IMR-90 (cell line): ENCODE measurements at regions not wholly inside any gene's neighbourhood (a gene's known extent, or its start where the extent isn't known, plus 50 kb on each side); places are given as distances from the start of the nearest gene placed in this dataset.

Experiments
- ATAC-seq: fragments of 200-7000 bp; cut with Tn5 transposase; 2 replicates; pipeline ENCODE4 v1.9.1; 2020; ENCODE audit warnings: low read depth, mild to moderate bottlenecking, moderate library complexity
- BruUV-seq: library from RNA; stranded (reverse); fragments of 400-500 nt; replicated peaks from 2 replicates; lab custom pipeline; 2021; lab: Mats Ljungman, UMichigan
- CTCF ChIA-PET: fragments of 300-600 bp; formaldehyde crosslinking; extraction: SDS; loops from one replicate; lab custom pipeline; 2021; ENCODE audit warnings: antibody characterized with exemption; lab: Yijun Ruan, JAX
- POLR2A ChIA-PET: fragments of 300-600 bp; sonication (Branson Sonifier 250); formaldehyde crosslinking; loops from one replicate; lab custom pipeline; 2022; ENCODE audit warnings: antibody characterized with exemption; ENCODE audit not compliant: unreplicated experiment; lab: Charles Lee
- DNase-seq: peaks from one replicate; pipeline ENCODE4 v3.0.0; 2013
- H2AFZ ChIP-seq: replicated peaks from 2 replicates; pipeline ENCODE3; 2013; ENCODE audit warnings: low read length, mild to moderate bottlenecking; ENCODE audit not compliant: poor library complexity
- H2AK5ac ChIP-seq: 2 replicates; pipeline ENCODE4 v1.6.1; 2013; ENCODE audit warnings: low read depth, low read length, inconsistent platforms
- H2AK9ac ChIP-seq: replicated peaks from 2 replicates; pipeline ENCODE3; 2013; ENCODE audit warnings: mild to moderate bottlenecking, low read depth, low read length, moderate library complexity; ENCODE audit not compliant: poor library complexity
- H2BK120ac ChIP-seq: 2 replicates; pipeline ENCODE4 v1.6.1; 2013; ENCODE audit warnings: low read depth, low read length, inconsistent platforms
- H2BK15ac ChIP-seq: 3 replicates; pipeline ENCODE4 v1.6.1; 2013; ENCODE audit warnings: low read depth, low read length, inconsistent platforms
- H2BK20ac ChIP-seq: 2 replicates; pipeline ENCODE4 v1.6.1; 2013; ENCODE audit warnings: low read depth, mild to moderate bottlenecking, inconsistent platforms, low read length, moderate library complexity
- H2BK5ac ChIP-seq: 2 replicates; pipeline ENCODE4 v1.6.1; 2013; ENCODE audit warnings: mild to moderate bottlenecking, low read depth, low read length, inconsistent platforms; ENCODE audit not compliant: poor library complexity, severe bottlenecking
- H3K14ac ChIP-seq: replicated peaks from 2 replicates; pipeline ENCODE4 v1.6.1; 2013; ENCODE audit warnings: low read depth, low read length, inconsistent platforms
- H3K18ac ChIP-seq: 2 replicates; pipeline ENCODE4 v1.6.1; 2013; ENCODE audit warnings: low read depth, low read length, control low read depth
- H3K23ac ChIP-seq: 2 replicates; pipeline ENCODE4 v1.6.1; 2013; ENCODE audit warnings: low read depth, low read length, inconsistent platforms
- H3K27ac ChIP-seq: 2 replicates; pipeline ENCODE4 v1.5.1; 2013; ENCODE audit warnings: mild to moderate bottlenecking, control low read depth, low read length; ENCODE audit not compliant: insufficient read depth
- H3K27me3 ChIP-seq: 2 replicates; pipeline ENCODE4 v1.6.1; 2013; ENCODE audit warnings: low read length; ENCODE audit not compliant: control insufficient read depth, insufficient read depth
- H3K36me3 ChIP-seq: 2 replicates; pipeline ENCODE4 v1.6.1; 2013; ENCODE audit warnings: low read length, mixed read lengths; ENCODE audit not compliant: control insufficient read depth, insufficient read depth
- H3K4ac ChIP-seq: 2 replicates; pipeline ENCODE4 v1.6.1; 2013; ENCODE audit warnings: low read depth, low read length, inconsistent platforms
- H3K4me1 ChIP-seq: 2 replicates; pipeline ENCODE4 v1.6.1; 2013; ENCODE audit warnings: low read length, mixed read lengths; ENCODE audit not compliant: control insufficient read depth, insufficient read depth
- H3K4me2 ChIP-seq: 2 replicates; pipeline ENCODE4 v1.6.1; 2013; ENCODE audit warnings: low read depth, mild to moderate bottlenecking, control low read depth, low read length, moderate library complexity
- H3K4me3 ChIP-seq: 2 replicates; pipeline ENCODE4 v1.5.1; 2013; ENCODE audit warnings: low read depth, mild to moderate bottlenecking, control low read depth, low read length, moderate library complexity; ENCODE audit not compliant: insufficient read depth
- H3K56ac ChIP-seq: 2 replicates; pipeline ENCODE4 v1.6.1; 2013; ENCODE audit warnings: low read length, inconsistent platforms; ENCODE audit not compliant: insufficient read depth; ENCODE audit errors: extremely low read depth
- H3K79me1 ChIP-seq, 2 experiments: 2 replicates each; pipeline ENCODE4 v1.6.1; 2013; ENCODE audit warnings: low read length in 2 of 2, inconsistent platforms in 1 of 2, low read depth in 1 of 2
- H3K9ac ChIP-seq: 2 replicates; pipeline ENCODE4 v1.6.1; 2013; ENCODE audit warnings: low read depth, low read length, control low read depth
- H3K9me1 ChIP-seq: 2 replicates; pipeline ENCODE4 v1.6.1; 2013; ENCODE audit warnings: low read length, inconsistent platforms; ENCODE audit not compliant: insufficient read depth
- H3K9me3 ChIP-seq: 2 replicates; pipeline ENCODE4 v1.6.1; 2013; ENCODE audit warnings: low read length; ENCODE audit not compliant: control insufficient read depth, insufficient read depth
- H4K20me1 ChIP-seq: 2 replicates; pipeline ENCODE4 v1.6.1; 2013; ENCODE audit warnings: low read length, inconsistent platforms; ENCODE audit not compliant: insufficient read depth
- H4K5ac ChIP-seq: 2 replicates; pipeline ENCODE4 v1.6.1; 2013; ENCODE audit warnings: mild to moderate bottlenecking, low read depth, low read length, control low read depth
- H4K8ac ChIP-seq, 2 experiments: 2 replicates each; pipeline ENCODE4 v1.6.1; 2013; ENCODE audit warnings: low read depth in 2 of 2, low read length in 2 of 2, control low read depth in 1 of 2, inconsistent platforms in 1 of 2
- H4K91ac ChIP-seq: 2 replicates; pipeline ENCODE4 v1.6.1; 2013; ENCODE audit warnings: low read depth, low read length, inconsistent platforms; ENCODE audit not compliant: insufficient read depth
- BHLHE40 ChIP-seq: fragments of 150-350 bp; IDR thresholded peaks from 2 replicates; pipeline ENCODE4 v1.6.1; 2016; ENCODE audit warnings: mild to moderate bottlenecking, low read depth, low read length
- CEBPB ChIP-seq: IDR thresholded peaks from 2 replicates; pipeline ENCODE4 v1.6.1; 2012; ENCODE audit warnings: low read depth, low read length, improper control_type of control experiment
- CHD1 ChIP-seq: IDR thresholded peaks from 2 replicates; pipeline ENCODE4 v1.6.1; 2012; ENCODE audit warnings: low read depth, low read length, improper control_type of control experiment
- CTCF ChIP-seq: conservative IDR thresholded peaks from 2 replicates; pipeline ENCODE4 v1.5.1; 2012; ENCODE audit warnings: mild to moderate bottlenecking, low read depth, low read length, improper control_type of control experiment
- FOS ChIP-seq: fragments of 150-350 bp; IDR thresholded peaks from 2 replicates; pipeline ENCODE4 v1.6.1; 2016; ENCODE audit warnings: low read depth, low read length
- MAFK ChIP-seq: IDR thresholded peaks from 2 replicates; pipeline ENCODE4 v1.6.1; 2012; ENCODE audit warnings: low read depth, low read length, improper control_type of control experiment
- MAZ ChIP-seq: IDR thresholded peaks from 2 replicates; pipeline ENCODE4 v1.6.1; 2012; ENCODE audit warnings: low read depth, mild to moderate bottlenecking, low read length, improper control_type of control experiment, moderate library complexity, borderline replicate concordance
- MXI1 ChIP-seq: IDR thresholded peaks from 2 replicates; pipeline ENCODE4 v1.6.1; 2012; ENCODE audit warnings: low read depth, mild to moderate bottlenecking, low read length, moderate library complexity, borderline replicate concordance
- NFE2L2 ChIP-seq: fragments of 150-350 bp; IDR thresholded peaks from 2 replicates; pipeline ENCODE4 v1.6.1; 2016; ENCODE audit warnings: low read depth, mild to moderate bottlenecking, low read length
- POLR2A ChIP-seq: IDR thresholded peaks from 2 replicates; pipeline ENCODE4 v1.6.1; 2012; ENCODE audit warnings: mild to moderate bottlenecking, low read depth, low read length
- RAD21 ChIP-seq: IDR thresholded peaks from 2 replicates; pipeline ENCODE4 v1.6.1; 2012; ENCODE audit warnings: low read length, improper control_type of control experiment
- RCOR1 ChIP-seq: IDR thresholded peaks from 2 replicates; pipeline ENCODE4 v1.6.1; 2012; ENCODE audit warnings: mild to moderate bottlenecking, low read length, improper control_type of control experiment; ENCODE audit not compliant: insufficient replicate concordance
- RFX5 ChIP-seq: IDR thresholded peaks from 2 replicates; pipeline ENCODE4 v1.8.0; 2012; ENCODE audit warnings: low read depth, mild to moderate bottlenecking, low read length, moderate library complexity
- SMC3 ChIP-seq: fragments of 150-350 bp; IDR thresholded peaks from 2 replicates; pipeline ENCODE4 v1.6.1; 2016; ENCODE audit warnings: low read depth, mild to moderate bottlenecking, antibody characterized with exemption, low read length, moderate library complexity
- WGBS, 2 experiments: methylation state at CpG; one replicate each; pipeline versions ENCODE4 v1.1.5 to v1.1.7; 2013; ENCODE audit warnings: missing lambda C conversion rate in 2 of 2; ENCODE audit not compliant: insufficient read length in 1 of 2; ENCODE audit errors: extremely low coverage in 2 of 2; 5-methylcytosine and 5-hydroxymethylcytosine counted together
- dilution Hi-C: fragments of 300-500 bp; cut with HindIII; formaldehyde crosslinking; loops from one replicate; pipeline ENCODE4 v1.14.3; 2018; ENCODE audit warnings: low sequenced_read_pairs; ENCODE audit not compliant: unreplicated experiment
- in situ Hi-C: fragments of 300-500 bp; cut with MboI; formaldehyde crosslinking; loops from 3 replicates; pipeline ENCODE4 v1.14.3; 2019; ENCODE audit warnings: low sequenced_read_pairs, inconsistent platforms, mixed read lengths
- intact Hi-C: fragments of 100-400 bp; cut with micrococcal nuclease; formaldehyde crosslinking; loops from 2 replicates; pipeline ENCODE4 v1.10.0; 2022
- TF ChIP-seq, protein P1 (sequence below): fragments of 150-350 bp; IDR thresholded peaks from 2 replicates; pipeline ENCODE4 v1.6.1; 2017; ENCODE audit warnings: mild to moderate bottlenecking, antibody characterized with exemption, low read length, low read depth
- TF ChIP-seq, protein P2 (sequence below): fragments of 150-350 bp; IDR thresholded peaks from 2 replicates; pipeline ENCODE4 v1.6.1; 2016; ENCODE audit warnings: low read depth, mild to moderate bottlenecking, low read length, moderate library complexity, borderline replicate concordance

GRCh38 chr5:141733198-141733597 lies 51.2 kb upstream of the ARAP3 start:
- intact Hi-C loops = no loop called here
- H3K18ac ChIP-seq = no peak overlapping the region
- CTCF ChIA-PET = no interaction called here

More at GRCh38 chr5:141733198-141733597, 51.2 kb upstream of the ARAP3 start:
- no peak overlapping the region for H3K4me2 ChIP-seq
- no peak overlapping the region for H2BK120ac ChIP-seq
- dilution Hi-C loops = no loop called here
- no peaks in the 10 kb centered on the region for H3K9me1 ChIP-seq
- H3K9ac ChIP-seq = no peak overlapping the region
- H3K23ac ChIP-seq = no peak overlapping the region
- DNase-seq (no peak), ATAC-seq (no peak)
- H2AK5ac ChIP-seq = no peak overlapping the region
- no peak overlapping the region for H2BK15ac ChIP-seq
- POLR2A ChIA-PET = no interaction called here
- no TSS peak for BruUV-seq
- H2BK20ac ChIP-seq = no peak overlapping the region
- H3K14ac ChIP-seq = no peak overlapping the region
- no peaks in the 10 kb centered on the region for H3K4me1 ChIP-seq
- H3K27me3 ChIP-seq = peaks cover 36% of the 10 kb centered on the region
- H3K27ac ChIP-seq = no peak overlapping the region
- no peak overlapping the region for H3K56ac ChIP-seq
- H4K5ac ChIP-seq = no peak overlapping the region
- H3K9me3 ChIP-seq = no peaks in the 10 kb centered on the region
- H2BK5ac ChIP-seq = no peak overlapping the region
- H3K36me3 ChIP-seq = no peaks in the 10 kb centered on the region
- no peaks in the 10 kb centered on the region for H4K20me1 ChIP-seq
- H3K4me3 ChIP-seq = no peak overlapping the region
- TF ChIP-seq, protein P1, sequence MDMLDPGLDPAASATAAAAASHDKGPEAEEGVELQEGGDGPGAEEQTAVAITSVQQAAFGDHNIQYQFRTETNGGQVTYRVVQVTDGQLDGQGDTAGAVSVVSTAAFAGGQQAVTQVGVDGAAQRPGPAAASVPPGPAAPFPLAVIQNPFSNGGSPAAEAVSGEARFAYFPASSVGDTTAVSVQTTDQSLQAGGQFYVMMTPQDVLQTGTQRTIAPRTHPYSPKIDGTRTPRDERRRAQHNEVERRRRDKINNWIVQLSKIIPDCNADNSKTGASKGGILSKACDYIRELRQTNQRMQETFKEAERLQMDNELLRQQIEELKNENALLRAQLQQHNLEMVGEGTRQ = no peak
- no peak for TF ChIP-seq SMC3
- no peak for TF ChIP-seq CTCF
- TF ChIP-seq BHLHE40 = no peak
- TF ChIP-seq RFX5 = no peak
- no peak for TF ChIP-seq FOS
- TF ChIP-seq MAZ = no peak
- TF ChIP-seq, protein P2, sequence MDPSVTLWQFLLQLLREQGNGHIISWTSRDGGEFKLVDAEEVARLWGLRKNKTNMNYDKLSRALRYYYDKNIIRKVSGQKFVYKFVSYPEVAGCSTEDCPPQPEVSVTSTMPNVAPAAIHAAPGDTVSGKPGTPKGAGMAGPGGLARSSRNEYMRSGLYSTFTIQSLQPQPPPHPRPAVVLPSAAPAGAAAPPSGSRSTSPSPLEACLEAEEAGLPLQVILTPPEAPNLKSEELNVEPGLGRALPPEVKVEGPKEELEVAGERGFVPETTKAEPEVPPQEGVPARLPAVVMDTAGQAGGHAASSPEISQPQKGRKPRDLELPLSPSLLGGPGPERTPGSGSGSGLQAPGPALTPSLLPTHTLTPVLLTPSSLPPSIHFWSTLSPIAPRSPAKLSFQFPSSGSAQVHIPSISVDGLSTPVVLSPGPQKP = no peak
- TF ChIP-seq MAFK = no peak
- no peak for TF ChIP-seq MXI1
- TF ChIP-seq RAD21 = no peak
- TF ChIP-seq NFE2L2 = no peak
- no peak for TF ChIP-seq POLR2A
- no peak for TF ChIP-seq RCOR1
- no peak for TF ChIP-seq CHD1
- TF ChIP-seq CEBPB = no peak
- in situ Hi-C loops = no loop called here
- no peak overlapping the region for H2AK9ac ChIP-seq
- H3K4ac ChIP-seq = no peak overlapping the region
- H3K79me1 ChIP-seq = no peaks in the 10 kb centered on the region
- H4K91ac ChIP-seq = no peak overlapping the region
- no peak overlapping the region for H2AFZ ChIP-seq
- H4K8ac ChIP-seq = no peak overlapping the region
- 25% methylated on average over 2 of the region's 2 CpGs; no CpG with 5 or more reads in 1 of the 2 experiments for WGBS, 2 experiments
